BLaER1 treated with 17β-estradiol and CSF1 and Interleukin-3, amounts not matched to agents 10 nM and 100 nM (cell line): ENCODE measurements at regions not wholly inside any gene's neighbourhood (a gene's known extent, or its start where the extent isn't known, plus 50 kb on each side); places are given as distances from the start of the nearest gene placed in this dataset.
A peak's percentile ranks its signal among the peaks of the same experiment; 100 is the strongest.
"Not testable (repeated sequence)": the region's sequence is repeated elsewhere in the genome, so short reads cannot be mapped to it uniquely, and the experiment has no call there.

ENCODE experiments used
- H3K27ac ChIP-seq, 11 experiments: shearing (Covaris generic); formaldehyde crosslinking; 2 replicates each; pipeline ENCODE4 v1.8.1; 2022
- H3K27me3 ChIP-seq, 11 experiments: shearing (Covaris generic); formaldehyde crosslinking; 2 replicates each; pipeline ENCODE4 v1.8.1; 2022
- H3K36me3 ChIP-seq, 11 experiments: shearing (Covaris generic); formaldehyde crosslinking; 2 replicates each; pipeline ENCODE4 v1.8.1; 2022
- H3K4me1 ChIP-seq, 10 experiments: shearing (Covaris generic); formaldehyde crosslinking; 2 replicates each; pipeline ENCODE4 v1.8.1; 2022
- H3K4me2 ChIP-seq, 11 experiments: shearing (Covaris generic); formaldehyde crosslinking; 2 replicates each; pipeline ENCODE4 v1.8.1; 2022
- H3K4me3 ChIP-seq, 10 experiments: shearing (Covaris generic); formaldehyde crosslinking; 2 replicates each; pipeline ENCODE4 v1.8.1; 2022
- H3K9ac ChIP-seq, 11 experiments: shearing (Covaris generic); formaldehyde crosslinking; 2 replicates each; pipeline ENCODE4 v1.8.1; 2022
- H3K9me3 ChIP-seq, 11 experiments: shearing (Covaris generic); formaldehyde crosslinking; replicated peaks in 1 of 11; 2 replicates each; pipeline ENCODE4 v1.8.1; 2022
- H4K20me1 ChIP-seq, 11 experiments: shearing (Covaris generic); formaldehyde crosslinking; 2 replicates each; pipeline ENCODE4 v1.8.1; 2022
- Cebpa-rat ChIP-seq, 11 experiments: shearing (Covaris generic); IDR thresholded peaks; 2 replicates each; pipeline ENCODE4 v1.8.1; 2022

- Histone ChIP-seq H3K36me3 (no peaks in the 10 kb centered on the region), H3K9ac (no peak overlapping the region), H3K27me3 (no peaks in the 10 kb centered on the region), H4K20me1 (no peaks in the 10 kb centered on the region), H3K27ac (no peak overlapping the region), H3K9me3 (no peaks in the 10 kb centered on the region; a peak in 1 of 22 replicates), H3K4me3 (no peak overlapping the region), H3K4me2 (no peak overlapping the region), H3K4me1 (no peaks in the 10 kb centered on the region)
- TF ChIP-seq Cebpa-rat (IDR thresholded peaks at IDR 0.05): no peak
These were observed 210.2 kb upstream of the ADAMTS3 start for GRCh38 chr4:72779241-72779640.

- Histone ChIP-seq H3K27ac (no peak overlapping the region), H3K36me3 (no peaks in the 10 kb centered on the region), H3K27me3 (no peaks in the 10 kb centered on the region), H3K4me2 (no peak overlapping the region), H3K4me3 (no peak overlapping the region), H4K20me1 (no peaks in the 10 kb centered on the region), H3K4me1 (no peaks in the 10 kb centered on the region), H3K9me3 (no peaks in the 10 kb centered on the region; a peak in 1 of 22 replicates), H3K9ac (no peak overlapping the region)
- no peak for TF ChIP-seq Cebpa-rat (IDR thresholded peaks at IDR 0.05)
These were observed 208.4 kb upstream of the ADAMTS3 start for GRCh38 chr4:72777436-72777835.

- no peak overlapping the region for H3K4me2 ChIP-seq
- no peaks in the 10 kb centered on the region for H3K36me3 ChIP-seq
- H3K9ac ChIP-seq: no peak overlapping the region
- no peaks in the 10 kb centered on the region for H3K27me3 ChIP-seq
- 0 out of 20 replicates have a peak, but pooled peaks cover 0 to 6% (median 0%) of the 10 kb centered on the region in 10 experiments for H3K4me1 ChIP-seq
- no peak overlapping the region for H3K4me3 ChIP-seq
- no peak overlapping the region for H3K27ac ChIP-seq
- H3K9me3 ChIP-seq: peaks cover 0 to 4% (median 0%) of the 10 kb centered on the region in 11 experiments; a peak in 2 of 22 replicates
- no peak for TF ChIP-seq Cebpa-rat (IDR thresholded peaks at IDR 0.05)
- no peaks in the 10 kb centered on the region for H4K20me1 ChIP-seq
These were observed 201.7 kb upstream of the ADAMTS3 start for GRCh38 chr4:72770708-72771107.

GRCh38 chr4:72768364-72768763 is 199.3 kb upstream of the ADAMTS3 start:
- Histone ChIP-seq H3K9me3 (peaks cover 0 to 5% (median 0%) of the 10 kb centered on the region in 11 experiments; a peak in 1 of 22 replicates), H3K9ac (no peak overlapping the region), H3K4me3 (no peak overlapping the region), H3K27me3 (no peaks in the 10 kb centered on the region), H3K36me3 (no peaks in the 10 kb centered on the region), H3K4me1 (0 out of 20 replicates have a peak, but pooled peaks cover 0 to 6% (median 0%) of the 10 kb centered on the region in 10 experiments), H3K27ac (no peak overlapping the region), H4K20me1 (no peaks in the 10 kb centered on the region), H3K4me2 (no peak overlapping the region)
- TF ChIP-seq Cebpa-rat (IDR thresholded peaks at IDR 0.05): no peak

GRCh38 chr4:72767618-72768302 is 198.7 kb upstream of the ADAMTS3 start:
- Histone ChIP-seq H3K9ac (no peak overlapping the region), H3K4me1 (0 out of 20 replicates have a peak, but pooled peaks cover 0 to 6% (median 0%) of the 10 kb centered on the region in 10 experiments)

GRCh38 chr4:72765788-72766187 is 196.8 kb upstream of the ADAMTS3 start:
- H3K27me3 ChIP-seq, H3K9ac ChIP-seq, H3K27ac ChIP-seq, H4K20me1 ChIP-seq, H3K36me3 ChIP-seq, H3K4me2 ChIP-seq, H3K4me1 ChIP-seq, H3K4me3 ChIP-seq, H3K9me3 ChIP-seq: not testable (repeated sequence)

More at GRCh38 chr4:72767618-72768302, 198.7 kb upstream of the ADAMTS3 start:
- H4K20me1 ChIP-seq: no peaks in the 10 kb centered on the region
- no peak for TF ChIP-seq Cebpa-rat (IDR thresholded peaks at IDR 0.05)
- H3K4me2 ChIP-seq: no peak overlapping the region
- H3K9me3 ChIP-seq: peaks cover 0 to 5% (median 0%) of the 10 kb centered on the region in 11 experiments; a peak in 1 of 22 replicates
- no peaks in the 10 kb centered on the region for H3K36me3 ChIP-seq
- no peak overlapping the region for H3K4me3 ChIP-seq
- H3K27ac ChIP-seq: no peak overlapping the region
- H3K27me3 ChIP-seq: no peaks in the 10 kb centered on the region

GRCh38 chr4:72761368-72762038 is 192.5 kb upstream of the ADAMTS3 start:
- Histone ChIP-seq H3K9me3 (peaks cover 0 to 5% (median 0%) of the 10 kb centered on the region in 11 experiments; a peak in 1 of 22 replicates), H3K9ac (no peak overlapping the region), H3K27ac (no peak overlapping the region), H4K20me1 (no peaks in the 10 kb centered on the region), H3K4me2 (no peak overlapping the region), H3K27me3 (no peaks in the 10 kb centered on the region), H3K4me1 (no peaks in the 10 kb centered on the region), H3K36me3 (no peaks in the 10 kb centered on the region), H3K4me3 (no peak overlapping the region)
- no peak for TF ChIP-seq Cebpa-rat (IDR thresholded peaks at IDR 0.05)

GRCh38 chr4:72753414-72753813 is 184.4 kb upstream of the ADAMTS3 start:
- H3K4me3 ChIP-seq, H3K4me1 ChIP-seq, H3K36me3 ChIP-seq, H3K9ac ChIP-seq, H3K27me3 ChIP-seq, H3K27ac ChIP-seq, H4K20me1 ChIP-seq, H3K4me2 ChIP-seq: not testable (repeated sequence)
- H3K9me3 ChIP-seq: peaks cover 30 to 64% (median 52%) of the 10 kb centered on the region in 11 experiments

- TF ChIP-seq Cebpa-rat (IDR thresholded peaks at IDR 0.05): 0 out of 22 replicates have a peak, but pooled peaks of 1 of the 11 experiments have one; percentile 28
These were observed 175.2 kb upstream of the ADAMTS3 start for GRCh38 chr4:72744103-72744725.

More at GRCh38 chr4:72744103-72744725, 175.2 kb upstream of the ADAMTS3 start:
- no peaks in the 10 kb centered on the region for H4K20me1 ChIP-seq
- H3K36me3 ChIP-seq: no peaks in the 10 kb centered on the region
- H3K4me1 ChIP-seq: no peaks in the 10 kb centered on the region
- H3K9me3 ChIP-seq: peaks cover 2 to 6% (median 5%) of the 10 kb centered on the region in 11 experiments; a peak in 19 of 22 replicates
- no peaks in the 10 kb centered on the region for H3K27me3 ChIP-seq
- H3K4me3 ChIP-seq: no peak overlapping the region
- no peak overlapping the region for H3K4me2 ChIP-seq
- no peak overlapping the region for H3K9ac ChIP-seq
- no peak overlapping the region for H3K27ac ChIP-seq
